ENCODE measurements at regions not wholly inside any gene's neighbourhood (a gene's known extent, or its start where the extent isn't known, plus 50 kb on each side); places are given as distances from the start of the nearest gene placed in this dataset.

DNA sequence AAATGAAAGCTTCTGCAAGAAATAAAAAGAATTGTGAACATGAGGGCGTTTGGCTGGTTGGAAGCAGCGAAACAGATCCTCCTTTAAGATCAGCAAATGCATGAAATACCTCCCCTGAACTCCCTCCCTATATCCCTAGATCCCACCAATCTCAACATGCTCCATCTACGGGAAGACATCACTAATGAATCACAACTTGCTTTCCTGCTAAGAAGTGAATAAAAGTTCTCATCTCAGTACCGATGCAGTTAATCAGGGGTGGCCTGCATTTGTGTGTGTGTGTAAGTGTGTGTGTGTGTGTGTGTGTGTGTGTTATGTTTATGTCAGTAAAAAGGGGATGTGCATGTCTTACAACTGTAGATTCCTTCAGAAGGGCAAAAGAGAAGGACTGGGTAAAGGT, 238.7 kb downstream of the LIG4 start:
- ATAC-seq (ENCODE audit: insufficient read depth, low FRiP score) = no peak
- WGBS, 2 donors = 84 to 88% methylated on average over 4 of the region's 4 CpGs
- no peaks in the 10 kb centered on the region for H3K27me3 ChIP-seq (ENCODE audit: control insufficient read depth in 3 of 3, insufficient read depth in 3 of 3, low read length in 2 of 3)
- H3K4me3 ChIP-seq = no peak overlapping the region
- H3K4me1 ChIP-seq (ENCODE audit: control insufficient read depth in 5 of 5, insufficient read depth in 5 of 5, low read length in 5 of 5) = no peaks in the 10 kb centered on the region
- no peak for DNase-seq
- no peaks in the 10 kb centered on the region for H3K36me3 ChIP-seq (ENCODE audit: control insufficient read depth in 4 of 4, insufficient read depth in 4 of 4, low read length in 4 of 4)
- TF ChIP-seq, protein P1, sequence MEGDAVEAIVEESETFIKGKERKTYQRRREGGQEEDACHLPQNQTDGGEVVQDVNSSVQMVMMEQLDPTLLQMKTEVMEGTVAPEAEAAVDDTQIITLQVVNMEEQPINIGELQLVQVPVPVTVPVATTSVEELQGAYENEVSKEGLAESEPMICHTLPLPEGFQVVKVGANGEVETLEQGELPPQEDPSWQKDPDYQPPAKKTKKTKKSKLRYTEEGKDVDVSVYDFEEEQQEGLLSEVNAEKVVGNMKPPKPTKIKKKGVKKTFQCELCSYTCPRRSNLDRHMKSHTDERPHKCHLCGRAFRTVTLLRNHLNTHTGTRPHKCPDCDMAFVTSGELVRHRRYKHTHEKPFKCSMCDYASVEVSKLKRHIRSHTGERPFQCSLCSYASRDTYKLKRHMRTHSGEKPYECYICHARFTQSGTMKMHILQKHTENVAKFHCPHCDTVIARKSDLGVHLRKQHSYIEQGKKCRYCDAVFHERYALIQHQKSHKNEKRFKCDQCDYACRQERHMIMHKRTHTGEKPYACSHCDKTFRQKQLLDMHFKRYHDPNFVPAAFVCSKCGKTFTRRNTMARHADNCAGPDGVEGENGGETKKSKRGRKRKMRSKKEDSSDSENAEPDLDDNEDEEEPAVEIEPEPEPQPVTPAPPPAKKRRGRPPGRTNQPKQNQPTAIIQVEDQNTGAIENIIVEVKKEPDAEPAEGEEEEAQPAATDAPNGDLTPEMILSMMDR (IDR thresholded peaks at IDR 0.05; ENCODE audit: control extremely low read depth, extremely low read depth) = no peak
- no peak overlapping the region for H3K27ac ChIP-seq (ENCODE audit: low read depth in 1 of 2, low read length in 1 of 2)
- H3K9ac ChIP-seq (ENCODE audit: insufficient read depth in 1 of 2, low read length in 2 of 2) = no peak overlapping the region
- H3K9me3 ChIP-seq (ENCODE audit: control insufficient read depth in 4 of 4, insufficient read depth in 3 of 4, low read length in 3 of 4) = no peaks in the 10 kb centered on the region

DNA sequence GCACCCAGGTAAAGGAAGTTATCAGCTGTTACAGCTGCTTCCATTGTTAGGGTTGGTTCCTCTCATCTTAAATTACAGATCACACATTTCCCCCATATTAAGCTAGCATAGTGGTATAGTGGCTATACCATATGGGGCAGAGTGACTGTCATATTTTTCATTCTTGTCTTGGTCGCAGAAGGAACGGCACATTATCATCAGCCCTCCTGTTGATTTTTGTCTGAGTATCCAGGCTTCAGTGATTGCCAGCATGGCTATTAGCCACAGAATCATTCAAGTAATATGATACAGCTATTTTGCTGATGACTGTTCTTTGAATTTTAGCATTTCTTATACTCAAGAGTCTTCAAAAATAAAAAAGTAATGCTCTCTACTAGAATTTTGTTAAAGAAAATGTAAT, 240.9 kb downstream of the LIG4 start:
- Histone ChIP-seq H3K9ac (ENCODE audit: insufficient read depth in 1 of 2, low read length in 2 of 2) (no peak overlapping the region), H3K9me3 (ENCODE audit: control insufficient read depth in 4 of 4, insufficient read depth in 3 of 4, low read length in 3 of 4) (no peaks in the 10 kb centered on the region), H3K4me1 (ENCODE audit: control insufficient read depth in 5 of 5, insufficient read depth in 5 of 5, low read length in 5 of 5) (no peaks in the 10 kb centered on the region), H3K27ac (ENCODE audit: low read depth in 1 of 2, low read length in 1 of 2) (no peak overlapping the region), H3K36me3 (ENCODE audit: control insufficient read depth in 4 of 4, insufficient read depth in 4 of 4, low read length in 4 of 4) (no peaks in the 10 kb centered on the region), H3K4me3 (no peak overlapping the region), H3K27me3 (ENCODE audit: control insufficient read depth in 3 of 3, insufficient read depth in 3 of 3, low read length in 2 of 3) (no peaks in the 10 kb centered on the region)
- no peak for ATAC-seq (ENCODE audit: insufficient read depth, low FRiP score)
- TF ChIP-seq, protein P1 (IDR thresholded peaks at IDR 0.05; ENCODE audit: control extremely low read depth, extremely low read depth) = no peak
- WGBS, 2 donors = 90 to 91% methylated on average over 2 of the region's 2 CpGs
- DNase-seq = no peak

DNA sequence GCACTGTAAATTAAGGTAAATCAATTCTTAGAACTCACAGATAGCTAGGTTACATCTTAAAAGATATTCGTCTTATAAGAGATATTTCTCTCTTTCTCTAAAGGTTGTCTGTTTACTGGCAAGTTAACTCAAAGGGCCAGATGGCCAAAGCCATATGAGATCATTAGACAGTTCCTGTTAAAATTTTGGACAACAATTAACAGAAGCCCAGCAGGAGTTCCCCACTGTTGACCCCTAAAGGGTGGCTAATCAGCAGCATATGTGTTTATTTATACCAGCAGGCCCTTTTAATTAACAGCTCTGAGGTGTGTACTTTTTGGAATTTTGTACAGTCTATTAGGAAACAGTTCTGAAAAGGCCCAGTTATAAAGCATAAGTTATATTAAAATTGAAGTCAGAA, 245.8 kb downstream of the LIG4 start:
- Histone ChIP-seq H3K4me3 (no peak overlapping the region), H3K27ac (ENCODE audit: low read depth in 1 of 2, low read length in 1 of 2) (no peak overlapping the region), H3K9me3 (ENCODE audit: control insufficient read depth in 4 of 4, insufficient read depth in 3 of 4, low read length in 3 of 4) (no peaks in the 10 kb centered on the region), H3K27me3 (ENCODE audit: control insufficient read depth in 3 of 3, insufficient read depth in 3 of 3, low read length in 2 of 3) (no peaks in the 10 kb centered on the region), H3K36me3 (ENCODE audit: control insufficient read depth in 4 of 4, insufficient read depth in 4 of 4, low read length in 4 of 4) (no peaks in the 10 kb centered on the region), H3K9ac (ENCODE audit: insufficient read depth in 1 of 2, low read length in 2 of 2) (no peak overlapping the region), H3K4me1 (ENCODE audit: control insufficient read depth in 5 of 5, insufficient read depth in 5 of 5, low read length in 5 of 5) (no peaks in the 10 kb centered on the region)
- TF ChIP-seq, protein P1 (IDR thresholded peaks at IDR 0.05; ENCODE audit: control extremely low read depth, extremely low read depth) = no peak
- ATAC-seq (ENCODE audit: insufficient read depth, low FRiP score) = no peak
- no peak for DNase-seq
- 87 to 89% methylated on average over 1 of the region's 1 CpG for WGBS, 2 donors

DNA sequence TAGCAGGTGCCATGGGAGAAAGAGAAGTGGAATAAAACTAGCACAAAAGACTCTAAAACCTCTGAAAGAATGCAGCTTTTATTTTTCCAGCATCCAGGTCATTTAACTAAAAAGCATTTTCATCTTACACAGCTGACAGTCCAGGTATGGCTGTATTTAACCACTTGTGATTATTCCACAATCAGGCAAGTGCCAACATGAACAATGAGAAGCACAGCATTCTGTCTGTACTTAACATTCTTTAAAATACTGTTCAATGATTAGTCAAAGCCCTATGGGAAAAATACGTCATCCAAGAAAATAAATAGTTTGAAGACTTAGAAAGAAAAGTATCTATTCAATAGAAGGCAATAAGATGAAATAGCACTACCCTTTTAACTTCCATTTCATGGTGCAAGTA, 246.9 kb downstream of the LIG4 start:
- H3K4me3 ChIP-seq = no peak overlapping the region
- DNase-seq (no peak), ATAC-seq (ENCODE audit: insufficient read depth, low FRiP score) (no peak)
- no peaks in the 10 kb centered on the region for H3K4me1 ChIP-seq (ENCODE audit: control insufficient read depth in 5 of 5, insufficient read depth in 5 of 5, low read length in 5 of 5)
- no peak overlapping the region for H3K27ac ChIP-seq (ENCODE audit: low read depth in 1 of 2, low read length in 1 of 2)
- H3K27me3 ChIP-seq (ENCODE audit: control insufficient read depth in 3 of 3, insufficient read depth in 3 of 3, low read length in 2 of 3) = no peaks in the 10 kb centered on the region
- H3K9me3 ChIP-seq (ENCODE audit: control insufficient read depth in 4 of 4, insufficient read depth in 3 of 4, low read length in 3 of 4) = no peaks in the 10 kb centered on the region
- TF ChIP-seq, protein P1 (IDR thresholded peaks at IDR 0.05; ENCODE audit: control extremely low read depth, extremely low read depth) = no peak
- H3K9ac ChIP-seq (ENCODE audit: insufficient read depth in 1 of 2, low read length in 2 of 2) = no peak overlapping the region
- no peaks in the 10 kb centered on the region for H3K36me3 ChIP-seq (ENCODE audit: control insufficient read depth in 4 of 4, insufficient read depth in 4 of 4, low read length in 4 of 4)
- WGBS, 2 donors = 76 to 78% methylated on average over 1 of the region's 1 CpG

Measured in lung (tissue), 11 donors.